Bronchial epithelial cell (primary cell): ENCODE measurements at regions not wholly inside any gene's neighbourhood (a gene's known extent, or its start where the extent isn't known, plus 50 kb on each side); places are given as distances from the start of the nearest gene placed in this dataset.

ENCODE experiments used
- DNase-seq: peaks from one replicate; pipeline ENCODE4 v3.0.0-alpha.2; 2010; ENCODE audit warnings: low read depth
- FAIRE-seq: peaks from 2 replicates; lab custom pipeline; 2011; peaks lifted over from hg19 to GRCh38; lab: Jason Lieb, UNC
- H3K27me3 ChIP-seq: 2 replicates; pipeline ENCODE4 v1.5.1; 2011; ENCODE audit warnings: low read length; ENCODE audit not compliant: control insufficient read depth, insufficient read depth
- H3K36me3 ChIP-seq: 2 replicates; pipeline ENCODE4 v1.5.1; 2011; ENCODE audit warnings: low read length; ENCODE audit not compliant: control insufficient read depth, insufficient read depth
- H3K4me3 ChIP-seq: 2 replicates; pipeline ENCODE4 v1.5.1; 2011; ENCODE audit warnings: mild to moderate bottlenecking, low read depth, low read length, control low read depth
- CTCF ChIP-seq: IDR thresholded peaks from 2 replicates; pipeline ENCODE4 v1.5.1; 2011; ENCODE audit warnings: mild to moderate bottlenecking, moderate library complexity, low read length, control low read depth, inconsistent platforms; ENCODE audit not compliant: insufficient read depth, severe bottlenecking

- no peak overlapping the region for H3K4me3 ChIP-seq
- no peak for TF ChIP-seq CTCF
- no peak for FAIRE-seq
- H3K36me3 ChIP-seq, result no peaks in the 10 kb centered on the region
- H3K27me3 ChIP-seq, result peaks cover 3% of the 10 kb centered on the region
- no peak for DNase-seq
These were observed 267.4 kb downstream of the CYP26B1 start for GRCh38 chr2:71880287-71880686.

GRCh38 chr2:71879509-71880184 is 268.0 kb downstream of the CYP26B1 start:
- peaks cover 3% of the 10 kb centered on the region for H3K27me3 ChIP-seq
- H3K4me3 ChIP-seq, result no peak overlapping the region
- FAIRE-seq, result no peak
- no peak for DNase-seq
- no peaks in the 10 kb centered on the region for H3K36me3 ChIP-seq
- TF ChIP-seq CTCF, result no peak

- no peak overlapping the region for H3K4me3 ChIP-seq
- no peak for FAIRE-seq
- H3K27me3 ChIP-seq, result peaks cover 5% of the 10 kb centered on the region
- no peak for TF ChIP-seq CTCF
- no peaks in the 10 kb centered on the region for H3K36me3 ChIP-seq
- DNase-seq, result no peak
These were observed 268.8 kb downstream of the CYP26B1 start for GRCh38 chr2:71878626-71879508.

- FAIRE-seq (no peak), DNase-seq (no peak)
- TF ChIP-seq CTCF, result no peak
- H3K27me3 ChIP-seq, result peaks cover 5% of the 10 kb centered on the region
- no peak overlapping the region for H3K4me3 ChIP-seq
- H3K36me3 ChIP-seq, result no peaks in the 10 kb centered on the region
These were observed 270.0 kb downstream of the CYP26B1 start for GRCh38 chr2:71877636-71878035.

GRCh38 chr2:71876542-71877451 is 270.9 kb downstream of the CYP26B1 start:
- no peak for DNase-seq

More at GRCh38 chr2:71876542-71877451, 270.9 kb downstream of the CYP26B1 start:
- FAIRE-seq, result no peak
- Histone ChIP-seq H3K36me3 (no peaks in the 10 kb centered on the region), H3K4me3 (no peak overlapping the region), H3K27me3 (peaks cover 5% of the 10 kb centered on the region)
- no peak for TF ChIP-seq CTCF
